WTC11 (cell line): ENCODE measurements at regions not wholly inside any gene's neighbourhood (a gene's known extent, or its start where the extent isn't known, plus 50 kb on each side); places are given as distances from the start of the nearest gene placed in this dataset.

Experiments used
- CTCF ChIP-seq: fragments of 200-600 bp; IDR thresholded peaks from 2 replicates; pipeline ENCODE4 v1.8.0; 2022; ENCODE audit warnings: antibody characterized with exemption
- NR3C1 ChIP-seq: sonication (generic); formaldehyde crosslinking; conservative IDR thresholded peaks from 2 replicates; pipeline ENCODE4 v1.8.1; 2023; ENCODE audit warnings: low read depth, mild to moderate bottlenecking, missing genetic modification reagents
- TF ChIP-seq, protein P1 (sequence below): sonication (generic); formaldehyde crosslinking; IDR thresholded peaks from 2 replicates; pipeline ENCODE4 v1.8.0; 2022; ENCODE audit warnings: mild to moderate bottlenecking, missing genetic modification reagents

DNA sequence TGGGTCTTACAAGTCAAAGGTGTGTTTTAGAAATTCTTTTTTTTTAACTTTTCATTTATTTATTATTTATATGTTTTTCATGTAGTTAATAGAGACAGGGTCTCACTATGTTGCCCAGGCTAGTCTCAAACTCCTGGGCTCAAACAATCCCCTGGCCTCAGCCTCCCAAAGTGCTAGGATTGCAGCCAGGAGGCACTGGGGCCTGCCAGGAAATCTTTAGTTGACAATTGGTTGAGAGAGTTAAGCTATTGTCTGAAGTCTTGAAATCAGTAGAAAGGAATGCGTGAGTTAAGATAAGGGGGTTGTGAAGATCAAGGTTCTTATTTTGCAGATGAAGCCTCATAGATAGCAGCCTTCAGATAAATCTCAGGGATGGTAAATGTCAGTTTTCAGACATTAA lies 245.4 kb upstream of the GALNT17 start:
- TF ChIP-seq, protein P1, sequence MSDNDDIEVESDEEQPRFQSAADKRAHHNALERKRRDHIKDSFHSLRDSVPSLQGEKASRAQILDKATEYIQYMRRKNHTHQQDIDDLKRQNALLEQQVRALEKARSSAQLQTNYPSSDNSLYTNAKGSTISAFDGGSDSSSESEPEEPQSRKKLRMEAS (CRISPR knock-in tag), result no peak
- TF ChIP-seq CTCF, result no peak
- TF ChIP-seq NR3C1 (CRISPR knock-in tag), result no peak
